ENCODE measurements at regions not wholly inside any gene's neighbourhood (a gene's known extent, or its start where the extent isn't known, plus 50 kb on each side); places are given as distances from the start of the nearest gene placed in this dataset.

DNA sequence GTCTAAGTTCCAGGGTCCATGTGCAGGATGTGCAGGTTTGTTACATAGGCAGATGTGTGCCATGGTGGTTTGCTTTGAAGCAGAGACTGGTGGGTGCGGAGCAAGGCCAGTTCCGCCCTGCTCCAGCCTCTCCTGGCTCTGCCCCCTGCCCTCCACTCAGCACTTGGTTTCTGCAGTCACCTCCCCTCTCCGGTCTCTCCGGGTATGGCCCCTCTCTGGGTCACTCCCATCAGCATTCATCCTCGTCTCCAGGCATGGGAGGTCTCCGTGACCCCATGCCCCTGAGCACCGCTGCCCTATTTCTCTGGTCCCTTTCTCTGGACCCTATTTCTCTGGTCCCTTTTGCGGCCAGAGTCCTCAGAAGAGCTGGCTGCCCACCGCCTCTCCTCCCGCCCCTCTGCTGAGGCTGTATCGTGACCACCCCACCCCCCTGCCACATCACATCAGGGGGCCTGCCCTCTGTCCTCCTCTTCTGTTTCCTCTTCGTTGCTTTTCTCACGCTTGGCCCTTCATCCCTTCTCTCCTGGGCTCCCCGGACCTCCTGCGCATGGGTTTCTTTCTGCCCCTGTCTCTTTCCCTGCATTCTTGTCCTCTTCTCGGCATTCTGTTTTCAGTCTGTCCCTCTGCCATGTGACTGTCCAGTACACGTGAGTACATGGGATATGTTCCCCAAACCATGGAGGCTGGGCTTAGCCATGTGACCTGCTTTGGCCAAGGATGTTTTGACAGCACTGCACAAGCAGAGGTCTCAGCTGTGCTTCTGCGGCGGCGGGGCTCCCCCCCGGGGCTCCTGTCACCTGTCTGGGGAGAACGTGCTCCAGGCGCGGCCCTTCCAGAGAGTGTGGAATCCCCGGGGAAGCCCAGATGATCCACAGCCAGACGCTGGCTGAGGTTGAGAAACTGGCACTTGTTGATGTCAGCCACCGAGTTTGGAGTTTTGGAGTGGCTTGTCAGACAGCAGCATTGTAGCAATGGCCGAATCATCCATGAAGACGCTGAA lies 54.4 kb upstream of the C1orf174 start:
- TF ChIP-seq EZH2 (IDR thresholded peaks at IDR 0.05) (no peak), POLR2AphosphoS5 (IDR thresholded peaks at IDR 0.05; ENCODE audit: borderline replicate concordance, low read depth, low read length) (no peak), FOXP2 (optimal IDR thresholded peaks at IDR 0.05; ENCODE audit: control extremely low read depth, extremely low read length, insufficient read depth) (no peak)
- no peak for DNase-seq (ENCODE audit: low read depth, low spot score)

GRCh38 chr1:3955196-3955772 lies 55.2 kb upstream of the C1orf174 start:
- no peak for TF ChIP-seq POLR2AphosphoS5 (IDR thresholded peaks at IDR 0.05; ENCODE audit: borderline replicate concordance, low read depth, low read length)
- TF ChIP-seq EZH2 (IDR thresholded peaks at IDR 0.05): no peak
- TF ChIP-seq FOXP2 (optimal IDR thresholded peaks at IDR 0.05; ENCODE audit: control extremely low read depth, extremely low read length, insufficient read depth): no peak
- H3K9ac ChIP-seq (ENCODE audit: insufficient read length): no peak overlapping the region
- no peak overlapping the region for H3K27ac ChIP-seq
- no peaks in the 10 kb centered on the region for H3K9me3 ChIP-seq (ENCODE audit: low read depth, low read length)
- no peak for DNase-seq (ENCODE audit: low read depth, low spot score)
- no peak overlapping the region for H3K4me3 ChIP-seq
- no peaks in the 10 kb centered on the region for H3K36me3 ChIP-seq (ENCODE audit: insufficient read depth, low read length)

More for the DNA sequence above, 54.4 kb upstream of the C1orf174 start:
- Histone ChIP-seq H3K9me3 (ENCODE audit: low read depth, low read length) (no peaks in the 10 kb centered on the region), H3K4me3 (no peak overlapping the region), H3K36me3 (ENCODE audit: insufficient read depth, low read length) (no peaks in the 10 kb centered on the region), H3K9ac (ENCODE audit: insufficient read length) (no peak overlapping the region), H3K27ac (no peak overlapping the region)

GRCh38 chr1:3956527-3957170 lies 56.6 kb upstream of the C1orf174 start:
- no peaks in the 10 kb centered on the region for H3K9me3 ChIP-seq (ENCODE audit: low read depth, low read length)
- no peak overlapping the region for H3K9ac ChIP-seq (ENCODE audit: insufficient read length)
- DNase-seq (ENCODE audit: low read depth, low spot score): no peak
- no peak overlapping the region for H3K27ac ChIP-seq
- no peak overlapping the region for H3K4me3 ChIP-seq
- TF ChIP-seq POLR2AphosphoS5 (IDR thresholded peaks at IDR 0.05; ENCODE audit: borderline replicate concordance, low read depth, low read length) (no peak), EZH2 (IDR thresholded peaks at IDR 0.05) (peak; percentile 21), FOXP2 (optimal IDR thresholded peaks at IDR 0.05; ENCODE audit: control extremely low read depth, extremely low read length, insufficient read depth) (no peak)
- H3K36me3 ChIP-seq (ENCODE audit: insufficient read depth, low read length): no peaks in the 10 kb centered on the region

- Histone ChIP-seq H3K27ac (no peak overlapping the region), H3K36me3 (ENCODE audit: insufficient read depth, low read length) (no peaks in the 10 kb centered on the region), H3K9me3 (ENCODE audit: low read depth, low read length) (no peaks in the 10 kb centered on the region), H3K9ac (ENCODE audit: insufficient read length) (no peak overlapping the region), H3K4me3 (no peak overlapping the region)
- no peak for DNase-seq (ENCODE audit: low read depth, low spot score)
- no peak for TF ChIP-seq FOXP2 (optimal IDR thresholded peaks at IDR 0.05; ENCODE audit: control extremely low read depth, extremely low read length, insufficient read depth)
Observed at GRCh38 chr1:3959361-3959760, 59.3 kb upstream of the C1orf174 start.

DNA sequence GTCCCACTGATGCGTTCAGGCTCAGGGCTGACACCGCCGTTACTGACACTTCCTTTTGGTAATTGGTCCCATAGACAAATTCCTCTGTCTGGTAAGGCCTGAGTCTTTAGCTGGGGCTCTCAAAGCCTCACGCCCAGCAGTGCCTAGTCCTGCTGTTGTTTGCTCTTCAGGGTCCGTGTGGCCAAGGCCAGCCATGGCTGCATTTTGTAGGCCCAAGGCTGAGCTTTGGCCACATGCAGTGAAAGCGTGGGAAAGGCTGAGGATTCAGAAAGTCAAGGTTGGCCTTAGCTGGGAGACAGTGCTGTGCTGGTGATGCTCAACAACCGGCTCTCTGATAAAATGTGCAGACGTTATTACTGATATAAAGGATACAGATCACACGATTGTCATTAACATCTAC lies 63.5 kb upstream of the C1orf174 start:
- H3K4me3 ChIP-seq: no peak overlapping the region
- H3K9me3 ChIP-seq (ENCODE audit: low read depth, low read length): no peaks in the 10 kb centered on the region
- H3K9ac ChIP-seq (ENCODE audit: insufficient read length): no peak overlapping the region
- DNase-seq (ENCODE audit: low read depth, low spot score): no peak
- no peak for TF ChIP-seq FOXP2 (optimal IDR thresholded peaks at IDR 0.05; ENCODE audit: control extremely low read depth, extremely low read length, insufficient read depth)
- no peak for TF ChIP-seq POLR2AphosphoS5 (IDR thresholded peaks at IDR 0.05; ENCODE audit: borderline replicate concordance, low read depth, low read length)
- no peak for TF ChIP-seq EZH2 (IDR thresholded peaks at IDR 0.05)
- H3K36me3 ChIP-seq (ENCODE audit: insufficient read depth, low read length): no peaks in the 10 kb centered on the region
- H3K27ac ChIP-seq: no peak overlapping the region

GRCh38 chr1:3965693-3966092 lies 65.6 kb upstream of the C1orf174 start:
- TF ChIP-seq POLR2AphosphoS5 (IDR thresholded peaks at IDR 0.05; ENCODE audit: borderline replicate concordance, low read depth, low read length) (no peak), EZH2 (IDR thresholded peaks at IDR 0.05) (no peak), FOXP2 (optimal IDR thresholded peaks at IDR 0.05; ENCODE audit: control extremely low read depth, extremely low read length, insufficient read depth) (no peak)
- no peak overlapping the region for H3K9ac ChIP-seq (ENCODE audit: insufficient read length)
- no peaks in the 10 kb centered on the region for H3K36me3 ChIP-seq (ENCODE audit: insufficient read depth, low read length)
- DNase-seq (ENCODE audit: low read depth, low spot score): no peak
- H3K9me3 ChIP-seq (ENCODE audit: low read depth, low read length): no peaks in the 10 kb centered on the region
- H3K27ac ChIP-seq: no peak overlapping the region
- H3K4me3 ChIP-seq: no peak overlapping the region

DNA sequence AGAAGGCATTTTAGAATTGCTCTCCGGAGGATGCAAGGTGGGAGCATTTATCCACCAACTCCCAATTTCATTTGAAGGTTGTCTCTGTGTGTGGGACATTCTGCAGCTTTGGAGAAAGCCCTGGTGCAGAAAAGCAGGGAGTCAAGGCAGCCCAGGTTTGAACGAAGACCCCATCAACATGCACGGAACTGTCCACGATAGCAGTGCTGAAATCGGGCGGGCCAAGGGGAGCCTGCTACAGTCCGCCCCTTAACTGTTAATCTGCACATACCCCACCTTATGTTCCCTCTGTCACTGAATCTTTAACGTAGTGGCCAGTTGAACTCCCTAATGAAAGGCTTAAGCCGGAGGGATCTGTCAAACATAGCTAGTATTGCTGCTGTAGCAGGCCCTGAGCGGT lies 68.8 kb upstream of the C1orf174 start:
- H3K4me3 ChIP-seq: no peak overlapping the region
- no peak overlapping the region for H3K9ac ChIP-seq (ENCODE audit: insufficient read length)
- DNase-seq (ENCODE audit: low read depth, low spot score): no peak
- TF ChIP-seq EZH2 (IDR thresholded peaks at IDR 0.05) (no peak), FOXP2 (optimal IDR thresholded peaks at IDR 0.05; ENCODE audit: control extremely low read depth, extremely low read length, insufficient read depth) (no peak), POLR2AphosphoS5 (IDR thresholded peaks at IDR 0.05; ENCODE audit: borderline replicate concordance, low read depth, low read length) (no peak)
- no peaks in the 10 kb centered on the region for H3K36me3 ChIP-seq (ENCODE audit: insufficient read depth, low read length)
- H3K9me3 ChIP-seq (ENCODE audit: low read depth, low read length): no peaks in the 10 kb centered on the region
- H3K27ac ChIP-seq: no peak overlapping the region

- DNase-seq (ENCODE audit: low read depth, low spot score): no peak
Observed at GRCh38 chr1:3971981-3972380, 71.9 kb upstream of the C1orf174 start.

More at GRCh38 chr1:3971981-3972380, 71.9 kb upstream of the C1orf174 start:
- no peak overlapping the region for H3K9ac ChIP-seq (ENCODE audit: insufficient read length)
- H3K36me3 ChIP-seq (ENCODE audit: insufficient read depth, low read length): no peaks in the 10 kb centered on the region
- H3K27ac ChIP-seq: no peak overlapping the region
- no peak overlapping the region for H3K4me3 ChIP-seq
- H3K9me3 ChIP-seq (ENCODE audit: low read depth, low read length): no peaks in the 10 kb centered on the region
- TF ChIP-seq FOXP2 (optimal IDR thresholded peaks at IDR 0.05; ENCODE audit: control extremely low read depth, extremely low read length, insufficient read depth): no peak
